Activated T-cell treated with anti-CD3 and anti-CD28 coated beads for 48 hours (primary cell): ENCODE measurements at regions not wholly inside any gene's neighbourhood (a gene's known extent, or its start where the extent isn't known, plus 50 kb on each side); places are given as distances from the start of the nearest gene placed in this dataset.

Experiments used
- DNase-seq: peaks from one replicate; pipeline ENCODE4 v3.0.0-alpha.2; 2020; ENCODE audit warnings: low read depth

DNA sequence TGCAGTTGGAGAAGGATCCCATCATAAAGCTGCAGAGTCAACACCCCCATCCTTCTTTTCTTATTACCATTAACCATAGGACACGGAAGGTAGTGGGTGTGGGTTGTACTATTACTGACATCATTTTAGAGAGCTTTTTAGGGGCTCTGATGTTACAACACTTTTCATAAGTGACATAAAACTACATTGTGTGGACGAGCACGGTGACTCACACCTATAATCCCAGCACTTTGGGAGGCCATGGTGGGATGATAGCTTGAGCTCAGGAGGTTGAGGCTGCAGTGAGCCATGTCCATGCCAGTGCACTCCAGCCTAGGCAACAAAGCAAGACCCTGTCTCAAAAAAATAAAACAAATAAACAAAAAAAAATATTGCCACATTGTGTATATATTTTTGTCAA, 167.1 kb downstream of the DUSP6 start:
- DNase-seq: no peak

DNA sequence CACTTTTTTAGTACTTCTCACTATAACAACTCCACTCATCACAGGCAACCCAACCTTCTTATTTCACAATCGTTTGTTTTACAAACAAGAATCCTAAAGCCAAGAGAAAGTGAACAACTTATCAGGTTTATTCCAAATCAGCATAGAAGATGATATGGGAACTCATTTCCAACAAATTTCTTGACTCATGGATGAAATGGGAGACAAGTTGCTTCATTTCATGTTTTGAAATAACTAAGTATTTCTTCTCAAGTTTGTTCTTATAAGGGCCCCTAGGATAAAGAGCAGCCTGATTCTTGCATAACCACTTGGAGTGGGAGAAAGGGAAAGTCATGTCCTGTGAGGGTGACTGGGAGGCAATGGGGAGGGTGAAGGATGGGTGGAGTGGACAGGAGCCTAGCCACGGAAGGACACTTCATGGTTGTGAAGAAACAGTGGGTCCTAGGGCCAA, 168.3 kb downstream of the DUSP6 start:
- DNase-seq: no peak

DNA sequence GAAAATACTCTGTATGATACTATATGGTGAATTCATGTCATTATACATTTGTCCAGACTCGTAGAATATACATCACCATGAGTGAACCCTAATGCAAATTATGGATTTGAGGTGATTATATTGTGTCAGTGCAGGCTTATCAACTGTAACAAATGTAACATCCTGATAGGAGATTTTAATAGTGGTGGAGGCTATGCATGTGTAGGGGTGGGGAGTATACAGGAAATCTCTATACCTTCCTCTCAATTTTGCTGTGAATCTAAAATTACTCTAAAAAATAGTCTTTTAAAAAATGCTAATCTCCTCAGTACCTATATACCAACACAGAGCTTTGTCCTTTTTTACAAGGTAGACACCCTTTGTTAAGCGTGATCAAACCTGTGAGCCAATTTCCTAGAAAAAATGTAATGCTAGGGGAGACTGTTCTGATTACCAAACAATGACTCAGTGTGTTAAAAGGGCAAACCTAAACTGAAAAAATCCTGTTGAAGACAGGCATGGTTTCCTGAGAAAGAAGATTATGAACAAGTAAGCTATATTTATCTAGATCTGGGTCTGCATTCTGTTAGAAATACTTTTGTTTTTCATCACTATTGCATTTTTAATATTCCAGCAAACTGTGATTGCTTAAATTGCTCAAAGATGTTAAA, 170.9 kb downstream of the DUSP6 start:
- no peak for DNase-seq

DNA sequence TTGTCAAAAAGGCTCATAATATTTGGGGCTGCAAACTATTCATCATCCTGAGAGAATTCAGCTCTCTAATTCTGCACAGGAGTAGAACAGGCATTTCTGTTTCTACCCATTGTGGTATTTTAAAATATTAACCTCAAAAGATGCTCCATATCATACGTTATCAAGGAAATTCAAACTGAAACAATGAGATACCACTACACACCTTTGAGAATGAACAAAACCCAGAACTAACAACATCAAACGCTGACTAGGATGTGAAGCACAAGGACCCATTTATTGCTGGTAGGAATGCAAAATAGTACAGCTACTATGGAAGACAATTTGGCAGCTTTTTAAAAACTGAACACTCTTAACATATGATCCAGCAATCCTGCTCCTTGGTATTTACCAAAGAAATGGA, 171.8 kb downstream of the DUSP6 start:
- DNase-seq: no peak

DNA sequence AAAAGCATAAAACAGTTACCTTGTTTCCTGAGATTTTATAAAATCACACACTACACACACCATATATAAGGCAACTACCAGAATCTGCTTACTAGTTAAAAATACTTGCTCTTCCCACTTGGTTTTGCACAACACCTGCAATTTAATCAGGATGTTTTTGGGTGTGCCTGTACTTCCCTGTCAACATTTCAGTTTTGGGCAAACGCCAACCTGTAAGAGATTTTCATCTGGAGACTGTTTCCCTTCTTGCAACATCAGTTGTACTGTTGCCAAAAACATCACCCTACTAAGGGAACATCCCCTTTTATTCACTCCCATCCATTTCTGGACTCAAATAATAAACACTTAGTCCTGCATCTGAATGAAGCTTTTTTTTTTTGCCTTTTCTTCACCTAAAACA, 172.3 kb downstream of the DUSP6 start:
- DNase-seq: no peak

DNA sequence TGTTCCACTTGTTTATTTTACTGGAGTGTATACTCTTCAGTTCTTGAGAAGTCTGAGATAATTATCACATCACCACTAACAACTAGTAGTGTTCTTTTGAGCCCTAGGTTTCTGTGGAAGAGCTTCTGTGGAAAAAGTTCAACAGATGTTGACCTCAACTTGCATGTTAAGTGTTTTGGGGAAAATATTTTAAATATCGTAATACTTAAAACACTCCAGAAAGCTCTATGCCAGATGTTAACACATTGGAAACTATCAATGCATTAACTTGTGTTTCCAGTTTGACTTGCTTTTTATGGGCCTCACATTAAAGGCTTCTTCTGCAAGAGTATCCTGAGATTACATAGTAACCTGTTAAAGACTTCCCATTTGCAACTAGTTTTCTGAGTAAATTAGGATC, 173.1 kb downstream of the DUSP6 start:
- no peak for DNase-seq

DNA sequence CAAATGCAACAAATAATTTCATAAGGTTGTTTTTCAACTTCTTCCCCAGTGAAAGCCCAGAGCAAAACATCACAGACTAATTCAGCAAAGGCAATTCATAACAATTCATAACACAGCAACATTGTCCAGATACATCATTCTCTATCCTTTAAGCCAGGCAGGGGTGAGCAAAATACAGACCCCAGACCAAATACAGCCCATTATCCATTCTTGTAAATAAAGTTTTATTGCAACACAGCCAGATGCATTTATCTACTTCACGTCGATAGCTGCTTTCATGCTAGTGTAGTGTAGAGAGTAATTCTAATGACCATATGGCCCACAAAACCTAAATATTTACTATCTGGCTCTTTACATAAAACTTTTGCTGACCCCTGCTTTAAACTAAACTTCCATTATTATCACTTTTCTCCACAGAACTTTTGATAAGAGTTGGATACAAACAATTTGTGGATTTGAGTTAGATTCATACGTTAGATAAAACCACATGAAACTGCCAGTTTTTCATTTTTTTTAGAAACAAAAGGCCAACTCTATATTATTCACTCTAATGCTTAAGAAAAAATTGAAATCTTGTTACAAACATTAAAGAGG, 174.4 kb downstream of the DUSP6 start:
- no peak for DNase-seq

DNA sequence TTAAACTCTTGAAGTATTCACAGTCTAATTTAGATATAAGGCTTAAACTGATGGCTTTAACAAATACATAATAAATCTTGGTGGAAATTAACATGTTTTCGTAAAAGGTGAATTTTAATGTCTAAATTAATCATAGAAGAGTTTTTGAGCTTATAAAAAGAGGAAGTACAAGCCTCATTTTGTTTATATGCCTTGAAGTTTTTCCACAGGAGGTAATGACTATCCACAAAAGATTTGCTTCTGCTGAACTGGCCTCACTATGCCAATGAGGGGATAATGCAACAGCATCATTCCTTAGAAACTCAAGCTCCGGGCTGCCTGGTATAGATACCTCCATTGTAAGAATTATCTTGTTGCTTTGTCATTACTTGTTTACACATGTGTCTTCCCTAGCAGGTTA, 175.6 kb downstream of the DUSP6 start:
- DNase-seq: no peak

DNA sequence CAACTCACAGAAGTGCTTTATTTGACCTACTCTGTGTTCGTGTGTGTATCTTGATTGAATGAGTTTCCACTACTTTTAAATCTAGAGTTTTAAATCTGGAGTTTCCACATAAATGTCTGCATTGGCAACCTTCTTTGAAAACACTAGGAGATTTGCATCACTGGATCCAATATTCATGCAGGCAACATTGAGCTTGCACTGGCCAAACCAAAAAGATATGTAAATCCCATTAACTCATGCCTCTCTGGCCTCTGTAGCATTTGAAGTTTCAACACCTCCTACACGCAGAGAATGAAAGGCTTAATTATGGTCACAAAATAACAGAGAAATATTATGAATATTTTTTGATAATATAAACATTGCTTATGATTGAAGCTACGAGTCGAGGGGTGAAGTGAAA, 178.6 kb downstream of the DUSP6 start:
- DNase-seq: no peak

DNA sequence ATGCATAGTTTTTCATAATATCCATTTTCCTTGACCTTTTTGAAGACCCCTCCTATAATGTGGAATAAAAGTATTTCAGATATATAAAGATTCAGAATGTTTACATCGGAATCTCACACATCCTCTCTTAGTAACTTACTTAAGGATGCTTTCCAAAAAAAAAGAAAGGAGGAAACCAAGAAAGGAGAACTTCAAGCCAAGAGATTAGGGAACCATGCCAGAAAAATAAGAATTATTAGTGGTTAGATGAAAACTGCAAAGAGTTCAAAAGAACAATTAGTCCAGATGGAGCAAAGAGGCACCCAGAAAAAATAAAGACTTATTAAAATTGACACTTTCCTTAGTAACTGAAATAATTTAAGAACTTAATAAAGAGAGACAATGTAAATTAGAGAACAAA, 179.2 kb downstream of the DUSP6 start:
- no peak for DNase-seq

DNA sequence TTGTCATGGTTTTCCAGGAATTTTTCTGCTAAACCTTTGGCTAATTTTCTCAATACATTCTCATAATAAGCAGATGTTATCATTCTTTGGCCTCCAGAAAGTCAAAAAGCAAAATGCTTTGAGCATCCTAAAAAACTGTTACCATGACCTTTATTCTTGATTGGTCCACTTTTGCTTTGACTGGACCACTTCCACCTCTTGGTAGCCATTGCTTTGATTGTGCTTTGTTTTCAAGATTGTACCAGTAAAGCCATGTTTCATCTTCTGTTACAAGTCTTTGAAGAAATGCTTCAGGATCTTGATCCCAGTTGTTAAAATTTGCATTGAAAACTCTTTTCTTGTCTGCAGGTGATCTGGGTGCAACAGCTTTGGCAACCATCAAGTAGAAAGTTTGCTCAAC, 180.1 kb downstream of the DUSP6 start:
- DNase-seq: no peak

DNA sequence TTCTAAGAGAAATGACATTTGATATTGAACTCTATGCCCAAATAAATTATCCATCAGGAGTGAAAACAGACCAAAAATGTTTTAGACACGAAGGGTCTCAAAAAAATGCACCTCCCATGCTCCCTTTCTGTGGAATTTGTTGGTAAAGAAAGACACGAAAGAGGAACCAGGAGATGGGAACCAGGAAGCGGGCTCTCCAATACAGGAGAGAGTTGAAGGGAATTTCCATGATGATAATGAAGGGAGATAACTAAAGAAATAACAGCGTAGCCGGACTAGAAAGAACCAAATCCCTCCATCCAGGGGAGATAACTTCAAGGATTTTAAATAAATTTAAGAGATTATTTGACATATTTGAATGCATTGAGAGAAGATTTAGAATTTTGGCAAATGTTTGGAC, 183.0 kb downstream of the DUSP6 start:
- DNase-seq: no peak

DNA sequence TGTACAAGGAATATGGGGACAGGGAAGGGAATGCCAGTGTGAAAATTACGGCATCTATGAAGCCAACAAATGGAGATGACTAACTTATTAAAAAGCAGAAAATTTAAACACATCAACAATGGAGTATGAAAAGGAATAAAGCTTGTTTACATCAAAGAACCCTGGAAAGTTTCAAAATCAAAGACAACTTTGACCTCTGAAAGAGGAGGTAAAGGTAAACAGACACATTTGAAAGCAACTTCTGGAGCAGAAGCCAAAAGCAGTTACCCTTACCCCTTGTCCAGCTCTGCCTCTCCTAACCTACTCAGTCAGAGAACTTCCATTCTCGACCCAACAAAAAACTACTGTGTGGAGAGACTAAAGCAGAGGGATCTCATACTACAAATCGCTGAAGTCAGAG, 184.3 kb downstream of the DUSP6 start:
- no peak for DNase-seq

DNA sequence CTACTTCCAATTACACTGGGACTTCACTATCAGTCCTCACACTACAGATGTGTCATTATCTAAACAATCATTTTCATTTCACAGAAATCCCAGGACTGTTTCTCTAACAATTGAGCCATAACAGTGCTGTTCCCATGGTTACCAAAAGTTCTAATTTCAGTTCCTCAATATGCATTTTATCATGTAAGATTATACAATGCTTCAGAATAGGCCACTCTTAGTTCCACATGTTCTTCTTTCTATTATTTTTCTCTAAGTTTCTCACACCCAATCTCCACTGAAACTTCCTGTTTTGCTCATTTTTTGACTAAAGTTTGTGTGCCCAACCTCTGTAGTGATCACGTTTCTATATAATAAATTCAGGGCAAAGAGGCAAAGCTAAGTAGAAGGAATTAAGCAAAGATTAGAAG, 185.8 kb downstream of the DUSP6 start:
- no peak for DNase-seq

DNA sequence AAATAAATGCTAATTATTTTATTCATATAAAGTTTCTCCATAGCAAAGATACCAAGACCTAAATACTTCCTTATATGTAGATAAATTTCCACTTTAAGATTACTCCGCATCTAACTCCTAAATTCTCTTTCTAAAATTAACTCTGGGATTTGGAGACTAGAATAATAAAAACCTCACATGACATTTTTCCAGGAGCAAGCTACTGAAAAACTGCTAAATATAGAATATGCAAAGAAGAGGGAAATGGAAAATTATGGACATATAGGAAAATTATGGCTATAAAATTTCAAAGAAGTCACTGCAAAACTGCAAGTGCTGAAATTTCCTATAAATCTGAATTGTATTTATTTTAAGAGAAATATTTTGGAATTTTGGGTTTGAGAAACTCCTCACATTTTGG, 186.2 kb downstream of the DUSP6 start:
- DNase-seq: no peak

DNA sequence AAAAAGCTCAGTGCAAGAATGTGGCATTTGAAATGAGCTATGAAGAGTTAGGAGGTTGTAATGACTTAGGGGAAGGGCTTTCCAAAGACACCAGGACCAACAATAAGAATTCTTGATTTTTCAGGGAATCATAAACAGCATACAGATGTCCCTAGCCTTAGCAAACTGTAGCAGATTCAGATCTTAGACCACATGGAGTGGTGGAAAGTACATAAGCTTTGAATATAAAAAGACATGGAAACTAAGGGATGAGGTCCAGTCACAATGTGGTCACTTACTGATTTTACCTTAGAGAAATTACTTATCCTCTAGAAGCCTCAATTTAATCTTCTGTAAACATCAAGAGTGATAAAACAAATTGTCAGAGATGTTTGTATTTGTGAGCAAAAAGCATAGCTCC, 186.6 kb downstream of the DUSP6 start:
- no peak for DNase-seq

DNA sequence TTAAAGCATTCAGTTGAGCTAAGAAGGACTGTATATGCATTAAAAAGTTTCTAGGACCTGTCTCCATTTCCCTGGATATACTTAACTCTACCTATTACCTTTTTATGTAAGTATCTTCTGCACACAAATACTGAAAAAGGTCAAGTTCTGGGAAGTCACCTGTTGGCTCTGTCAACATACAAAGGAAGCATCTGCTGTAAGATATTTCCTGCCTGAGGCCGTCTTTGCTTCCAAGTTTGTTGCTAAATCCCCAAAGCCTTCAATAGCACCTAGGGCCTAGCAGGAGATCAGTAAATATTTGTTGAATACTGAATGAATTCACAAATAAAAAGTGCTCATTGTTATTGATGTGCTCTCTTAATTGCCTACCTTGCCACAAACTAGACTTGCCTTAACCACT, 188.4 kb downstream of the DUSP6 start:
- no peak for DNase-seq

DNA sequence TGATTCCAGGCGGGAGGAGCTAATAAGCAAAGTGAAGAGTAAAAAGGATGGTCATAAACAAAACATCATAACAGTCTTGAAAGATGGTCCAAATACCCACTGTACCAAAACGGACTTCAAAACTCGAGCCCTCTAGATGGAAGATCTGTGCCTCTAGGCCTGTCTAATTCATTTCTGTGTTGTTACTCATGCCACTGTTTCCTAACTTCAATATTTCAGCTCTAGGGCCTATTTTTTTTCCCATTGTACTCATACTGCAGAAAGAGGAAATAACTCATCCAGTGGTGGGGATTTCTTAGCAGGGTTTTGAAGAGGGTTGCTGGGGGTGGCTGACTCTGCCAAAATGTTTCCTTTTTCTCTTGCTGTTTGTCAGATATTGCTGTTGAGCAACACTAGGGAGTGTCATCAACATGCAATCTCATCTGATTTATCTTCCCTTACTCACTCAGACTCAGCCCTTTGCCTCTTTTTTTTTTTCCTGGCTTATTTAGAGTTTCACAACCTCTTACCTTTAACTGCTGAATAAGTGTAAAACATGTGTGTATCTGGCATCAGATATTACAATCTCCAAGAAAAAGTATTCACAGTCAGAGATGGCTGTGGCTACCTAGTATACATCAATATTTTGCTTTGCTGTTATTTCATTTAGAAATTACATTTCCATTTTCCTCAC, 189.6 kb downstream of the DUSP6 start:
- peak; percentile 60 for DNase-seq

DNA sequence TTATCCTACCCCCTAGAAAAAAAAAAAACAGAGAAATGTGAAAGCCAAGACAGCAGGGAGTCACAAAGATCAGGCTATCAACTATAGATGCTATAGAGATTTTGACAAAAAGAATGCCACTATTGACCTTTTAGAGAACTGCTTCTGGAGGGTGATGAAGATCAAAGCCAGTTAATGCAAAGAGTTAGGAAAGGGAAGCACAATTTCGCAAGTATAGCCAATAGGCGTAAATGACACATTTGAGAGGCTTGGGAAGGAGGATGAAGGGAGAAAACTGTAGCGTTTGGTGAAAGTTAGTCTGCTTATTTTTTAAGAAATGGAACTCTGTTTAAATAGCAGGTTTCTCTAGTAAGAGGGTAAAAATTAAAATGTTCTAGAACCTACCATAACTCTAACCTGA, 190.7 kb downstream of the DUSP6 start:
- DNase-seq: no peak

DNA sequence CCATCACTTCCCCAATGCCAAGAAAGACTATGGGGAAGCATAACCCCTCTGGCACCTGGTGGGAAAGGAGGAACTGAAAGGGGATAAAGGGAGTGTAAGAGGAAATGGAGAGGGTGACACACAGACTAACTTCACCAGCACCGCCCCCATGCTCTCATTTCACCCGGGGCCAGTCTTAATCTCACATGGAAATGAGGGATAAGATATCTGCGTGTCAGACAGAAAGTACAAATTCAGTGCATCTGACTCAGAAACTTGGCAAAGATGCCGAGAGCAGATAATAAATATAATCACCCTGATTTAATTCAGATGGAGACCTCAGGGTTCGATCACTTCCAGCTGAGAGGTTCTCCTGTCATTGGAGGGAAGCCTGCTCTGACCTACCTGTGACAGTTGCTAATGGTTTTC, 191.6 kb downstream of the DUSP6 start:
- peak; percentile 52 for DNase-seq

DNA sequence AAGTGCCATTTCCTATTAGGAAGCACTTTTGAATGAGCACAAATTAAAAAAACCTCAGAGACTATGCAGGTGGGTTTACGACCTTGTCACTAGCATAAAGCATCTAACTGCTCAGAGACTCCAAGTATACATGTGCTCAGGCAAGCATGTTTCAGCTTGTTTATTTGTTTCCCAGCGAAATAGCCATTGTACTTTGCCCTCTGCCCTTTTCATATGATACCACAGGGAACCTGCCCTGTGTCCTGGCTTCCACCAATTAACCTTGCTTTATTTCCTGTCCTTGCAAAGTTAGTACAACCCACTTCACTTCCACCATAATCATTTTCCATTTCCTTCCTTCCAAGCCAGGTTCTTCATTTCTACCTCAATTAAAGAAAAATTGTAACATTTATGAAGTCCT, 194.9 kb downstream of the DUSP6 start:
- no peak for DNase-seq

DNA sequence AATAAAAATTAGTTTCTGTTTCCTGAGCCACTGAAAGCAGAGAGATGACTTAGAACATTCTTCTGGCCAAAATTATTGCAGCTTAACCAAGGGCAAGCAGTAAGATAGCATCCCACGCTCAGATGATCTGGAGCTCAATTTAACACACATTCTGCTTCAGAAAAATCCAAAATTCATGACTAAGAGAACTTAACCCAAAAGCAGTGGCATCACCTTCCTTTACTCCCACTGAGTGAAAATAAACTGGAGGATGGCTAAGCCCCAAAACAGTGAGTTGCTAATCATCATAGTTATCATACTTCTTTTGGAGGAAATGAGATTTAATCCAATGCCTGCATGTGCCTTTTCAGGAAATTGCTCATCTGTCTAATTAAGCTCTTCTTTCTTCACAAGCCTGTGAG, 195.4 kb downstream of the DUSP6 start:
- no peak for DNase-seq

DNA sequence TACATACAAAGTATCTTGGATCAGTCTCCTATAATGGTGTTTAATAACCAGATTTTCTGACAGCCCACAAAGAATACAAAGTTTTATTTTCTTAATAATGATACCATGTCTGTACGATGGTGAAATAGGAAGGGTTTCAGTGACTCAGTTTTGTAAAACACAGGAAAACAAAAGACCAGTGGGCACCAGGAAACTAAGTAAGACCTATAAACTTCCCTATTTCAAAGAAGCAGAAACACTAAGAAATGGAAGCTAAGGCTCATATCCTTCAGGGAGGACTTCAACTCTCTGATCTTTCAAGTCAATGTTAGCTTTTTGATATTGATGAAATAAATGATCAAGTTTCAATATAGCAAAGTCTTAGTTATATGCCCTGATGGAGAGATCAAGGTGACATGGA, 196.0 kb downstream of the DUSP6 start:
- DNase-seq: no peak

DNA sequence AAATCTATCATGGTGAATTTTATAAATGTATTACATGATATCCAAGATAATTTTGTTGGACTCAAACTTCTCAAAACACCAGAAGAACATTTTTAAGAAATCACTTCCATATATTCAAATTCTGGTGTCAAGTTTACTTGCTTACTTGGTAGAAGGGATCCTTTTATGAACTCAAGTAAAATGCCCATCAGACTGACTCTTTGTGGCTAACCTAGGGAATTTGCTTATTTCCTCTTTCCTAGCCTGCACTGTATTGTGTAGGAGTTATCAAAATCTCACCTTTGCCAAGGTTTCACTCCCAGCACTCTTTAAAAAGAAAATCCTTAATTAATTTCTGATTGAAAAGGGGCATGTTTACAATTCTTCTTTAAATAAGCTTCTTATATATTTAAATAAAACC, 196.5 kb downstream of the DUSP6 start:
- DNase-seq: no peak
